Lower leg skin (tissue), 4 donors: ENCODE measurements at regions not wholly inside any gene's neighbourhood (a gene's known extent, or its start where the extent isn't known, plus 50 kb on each side); places are given as distances from the start of the nearest gene placed in this dataset.

Experiments used
- DNase-seq, 2 donors: peaks; one replicate each; pipeline ENCODE4 v3.0.0-alpha.2; 2019; ENCODE audit warnings: low spot score in 2 of 2
- H3K4me3 ChIP-seq: fragments of 200-600 bp; sonication (generic); 2 replicates; pipeline ENCODE4 v1.5.1; 2017; ENCODE audit warnings: mild to moderate bottlenecking, low read depth; ENCODE audit not compliant: poor library complexity, severe bottlenecking
- POLR2A ChIP-seq, 2 donors: fragments of 450-650 bp; IDR thresholded peaks; one replicate each; pipeline ENCODE4 v1.6.1; 2016 to 2017; ENCODE audit warnings: antibody characterized with exemption in 2 of 2, mild to moderate bottlenecking in 1 of 2, moderate library complexity in 1 of 2
- WGBS, 2 donors: methylation state at CpG; one replicate each; pipeline ENCODE4 v1.1.5; 2018; 5-methylcytosine and 5-hydroxymethylcytosine counted together
- intact Hi-C: fragments of 100-400 bp; cut with DNase I; formaldehyde crosslinking; loops from one replicate; pipeline ENCODE4 v1.15.0; 2023; ENCODE audit warnings: low total_unique reads
- TF ChIP-seq, protein P1 (sequence below), 3 donors: fragments of 450-650 bp; IDR thresholded peaks; one replicate each; pipeline ENCODE4 v1.5.1; 2016; ENCODE audit warnings: antibody characterized with exemption in 3 of 3, mild to moderate bottlenecking in 3 of 3, moderate library complexity in 2 of 3

DNA sequence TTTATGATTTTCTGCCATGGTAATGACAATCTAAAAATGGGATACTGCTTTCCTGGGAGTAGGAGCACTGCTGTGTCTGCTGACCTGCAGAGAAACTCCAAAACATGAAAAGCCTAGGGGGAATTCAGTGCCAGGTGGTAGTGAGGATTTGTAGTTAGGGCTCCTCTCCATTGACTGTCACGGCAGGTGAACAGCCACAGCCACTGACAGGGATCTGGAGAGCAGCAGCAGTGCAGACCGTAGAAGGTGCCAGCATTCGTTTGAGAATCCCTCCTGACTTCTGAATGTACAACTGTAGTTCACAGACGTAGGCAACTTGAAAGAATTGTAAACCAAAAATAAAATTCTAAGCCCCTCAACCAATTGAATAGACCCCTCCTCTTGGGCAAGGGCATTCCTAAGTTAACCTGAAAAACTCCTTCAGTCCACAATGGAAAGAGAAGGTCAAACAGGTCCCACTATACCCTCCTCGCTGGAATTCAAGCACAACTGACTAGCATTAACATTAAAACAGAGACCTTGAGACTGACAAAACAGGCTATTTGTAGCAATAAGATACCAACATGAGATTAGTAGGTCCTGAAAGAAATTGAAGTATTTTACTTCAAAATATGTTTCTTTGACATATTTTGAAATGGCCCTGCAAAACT is 1328.8 kb downstream of the OLFM4 start:
- 81 to 87% methylated on average over 5 of the region's 5 CpGs for WGBS, 2 donors

DNA sequence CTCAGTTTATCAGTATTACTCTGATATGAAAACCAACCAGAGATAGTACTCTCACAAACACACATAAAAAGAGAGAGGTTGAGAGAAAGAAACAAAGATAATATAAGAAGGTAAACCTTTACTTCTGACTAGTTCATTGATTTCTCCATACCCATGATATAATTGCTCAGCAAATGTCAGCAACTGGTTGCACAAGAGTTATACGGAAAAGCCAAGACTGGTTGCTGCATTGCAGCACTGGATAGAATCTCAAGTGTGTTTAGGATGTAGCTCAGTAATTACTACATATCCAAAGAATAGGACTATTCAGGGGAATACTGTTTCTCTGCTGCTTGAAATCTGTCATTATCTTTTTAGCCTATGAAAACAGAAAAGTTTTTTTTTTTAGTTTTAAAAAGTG is 1332.8 kb downstream of the OLFM4 start:
- TF ChIP-seq, protein P1, sequence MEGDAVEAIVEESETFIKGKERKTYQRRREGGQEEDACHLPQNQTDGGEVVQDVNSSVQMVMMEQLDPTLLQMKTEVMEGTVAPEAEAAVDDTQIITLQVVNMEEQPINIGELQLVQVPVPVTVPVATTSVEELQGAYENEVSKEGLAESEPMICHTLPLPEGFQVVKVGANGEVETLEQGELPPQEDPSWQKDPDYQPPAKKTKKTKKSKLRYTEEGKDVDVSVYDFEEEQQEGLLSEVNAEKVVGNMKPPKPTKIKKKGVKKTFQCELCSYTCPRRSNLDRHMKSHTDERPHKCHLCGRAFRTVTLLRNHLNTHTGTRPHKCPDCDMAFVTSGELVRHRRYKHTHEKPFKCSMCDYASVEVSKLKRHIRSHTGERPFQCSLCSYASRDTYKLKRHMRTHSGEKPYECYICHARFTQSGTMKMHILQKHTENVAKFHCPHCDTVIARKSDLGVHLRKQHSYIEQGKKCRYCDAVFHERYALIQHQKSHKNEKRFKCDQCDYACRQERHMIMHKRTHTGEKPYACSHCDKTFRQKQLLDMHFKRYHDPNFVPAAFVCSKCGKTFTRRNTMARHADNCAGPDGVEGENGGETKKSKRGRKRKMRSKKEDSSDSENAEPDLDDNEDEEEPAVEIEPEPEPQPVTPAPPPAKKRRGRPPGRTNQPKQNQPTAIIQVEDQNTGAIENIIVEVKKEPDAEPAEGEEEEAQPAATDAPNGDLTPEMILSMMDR (IDR thresholded peaks at IDR 0.05) = no peak
- no peak for TF ChIP-seq POLR2A (IDR thresholded peaks at IDR 0.05)
- 76 to 84% methylated on average over 1 of the region's 1 CpG for WGBS, 2 donors
- intact Hi-C loops = no loop called here
- no peak for DNase-seq
- H3K4me3 ChIP-seq = no peak overlapping the region

More for the DNA sequence above, 1328.8 kb downstream of the OLFM4 start:
- TF ChIP-seq POLR2A (IDR thresholded peaks at IDR 0.05) = no peak
- TF ChIP-seq, protein P1 (IDR thresholded peaks at IDR 0.05) = no peak
- H3K4me3 ChIP-seq = no peak overlapping the region
- intact Hi-C loops = no loop called here
- DNase-seq = no peak

DNA sequence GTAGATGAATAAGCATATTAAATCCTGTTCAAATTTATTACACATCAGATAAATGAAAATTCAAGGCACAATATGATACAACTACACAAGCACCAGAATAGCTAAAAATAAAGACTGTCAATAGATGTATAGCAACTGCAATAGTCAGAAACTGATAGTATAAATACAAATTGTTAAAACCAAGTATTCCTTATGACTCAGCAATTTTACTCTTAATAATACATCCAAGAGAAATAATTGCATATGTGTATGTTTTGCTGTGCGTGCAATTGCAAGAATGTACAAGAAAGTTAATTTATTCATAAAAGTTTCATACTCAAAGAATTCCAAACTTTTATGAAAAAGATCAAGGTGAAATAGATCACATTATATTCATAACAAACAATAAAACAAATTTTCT is 1338.1 kb downstream of the OLFM4 start:
- intact Hi-C loops = no loop called here
- H3K4me3 ChIP-seq = no peak overlapping the region
- DNase-seq = no peak
- 60 to 63% methylated on average over 1 of the region's 1 CpG for WGBS, 2 donors
- TF ChIP-seq, protein P1 (IDR thresholded peaks at IDR 0.05) = no peak
- no peak for TF ChIP-seq POLR2A (IDR thresholded peaks at IDR 0.05)

DNA sequence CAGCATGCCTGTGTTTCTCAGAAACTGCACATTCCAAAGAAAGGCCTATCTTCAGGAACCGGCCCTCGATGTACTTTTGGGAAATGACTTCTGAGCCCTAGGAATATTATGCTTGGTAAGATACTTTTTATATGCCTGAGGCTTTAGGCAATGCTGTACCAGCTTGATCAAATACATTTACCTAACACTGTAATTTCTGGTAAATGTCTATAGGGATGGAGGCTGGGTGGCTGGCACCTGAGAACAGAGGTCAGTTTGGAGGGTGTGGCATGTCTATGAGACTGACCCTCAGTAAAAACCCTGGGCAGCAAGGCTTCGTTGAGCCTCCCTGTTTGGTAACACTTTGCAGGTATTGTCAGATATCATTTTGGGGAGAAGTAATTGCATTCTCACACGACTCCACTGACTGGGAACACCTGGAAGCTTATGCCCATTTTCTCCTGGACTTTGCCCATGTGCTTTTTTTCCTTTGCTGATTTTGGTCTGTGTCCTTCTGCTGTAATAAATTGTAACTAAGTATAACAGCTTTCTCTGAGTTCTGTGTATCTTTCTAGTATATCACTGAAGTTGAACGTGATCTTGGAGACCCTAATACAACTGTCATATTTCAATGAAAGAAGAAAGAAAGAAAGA is 1339.1 kb downstream of the OLFM4 start:
- DNase-seq = no peak
- WGBS, 2 donors = 69 to 77% methylated on average over 5 of the region's 5 CpGs
- intact Hi-C loops = no loop called here
- no peak for TF ChIP-seq POLR2A (IDR thresholded peaks at IDR 0.05)
- TF ChIP-seq, protein P1 (IDR thresholded peaks at IDR 0.05) = no peak
- H3K4me3 ChIP-seq = no peak overlapping the region

DNA sequence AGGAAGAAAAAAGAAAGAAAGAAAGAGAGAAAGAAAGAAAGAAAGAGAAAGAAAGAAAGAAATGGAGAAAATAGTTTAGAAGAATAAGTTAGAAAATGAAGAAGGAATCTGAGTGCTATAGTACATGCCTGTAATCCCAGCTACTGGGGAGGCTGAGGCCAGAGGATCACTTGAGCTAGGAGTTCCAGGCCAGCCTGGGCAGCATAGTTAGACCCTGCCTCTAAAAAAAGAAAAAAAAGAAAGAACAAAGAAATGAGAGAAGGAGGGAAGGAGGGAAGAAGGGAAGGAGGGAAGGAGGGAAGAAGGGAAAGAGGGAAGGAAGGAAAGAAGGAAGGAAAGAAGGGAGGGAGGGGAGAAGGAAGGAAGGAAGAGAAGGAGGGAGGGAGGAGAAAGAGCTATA is 1339.8 kb downstream of the OLFM4 start:
- intact Hi-C loops = no loop called here
- no peak overlapping the region for H3K4me3 ChIP-seq
- TF ChIP-seq, protein P1 (IDR thresholded peaks at IDR 0.05) = no peak
- DNase-seq = no peak

DNA sequence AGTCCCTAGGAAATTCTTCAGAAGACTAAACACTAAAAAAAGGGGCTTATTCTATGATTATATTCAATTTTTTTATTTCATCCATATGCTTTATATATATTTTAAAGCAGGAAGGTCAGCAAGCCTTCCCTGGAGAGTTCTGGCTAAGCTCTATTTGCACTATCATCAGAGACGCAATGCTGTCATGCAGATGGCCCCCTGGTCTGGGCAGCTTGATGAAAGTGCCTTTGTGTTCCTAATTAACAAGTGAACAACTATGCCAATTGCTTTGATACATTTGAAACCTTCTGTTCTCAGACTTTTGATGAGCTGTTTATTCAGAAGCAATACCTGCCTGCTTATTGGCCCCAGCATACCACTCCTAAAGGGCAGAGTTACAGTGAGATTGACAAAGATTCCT is 1344.6 kb downstream of the OLFM4 start:
- TF ChIP-seq POLR2A (IDR thresholded peaks at IDR 0.05) = no peak
- TF ChIP-seq, protein P1 (IDR thresholded peaks at IDR 0.05) = no peak
- WGBS, 2 donors = 0 to 29% methylated on average over 1 of the region's 1 CpG
- intact Hi-C loops = no loop called here
- no peak for DNase-seq
- no peak overlapping the region for H3K4me3 ChIP-seq
